Testis (tissue), 2 donors: ENCODE measurements at regions not wholly inside any gene's neighbourhood (a gene's known extent, or its start where the extent isn't known, plus 50 kb on each side); places are given as distances from the start of the nearest gene placed in this dataset.

Experiments
- DNase-seq: peaks from one replicate; pipeline ENCODE4 v3.0.0-alpha.2; 2019
- H3K27ac ChIP-seq, 2 donors: fragments of 200-600 bp; sonication (generic); one replicate each; pipeline ENCODE4 v1.5.1; 2019
- H3K27me3 ChIP-seq: fragments of 200-600 bp; sonication (generic); one replicate; pipeline ENCODE4 v1.5.1; 2019
- H3K36me3 ChIP-seq: fragments of 200-600 bp; sonication (generic); one replicate; pipeline ENCODE4 v1.5.1; 2017; ENCODE audit warnings: low read depth; ENCODE audit errors: missing control alignments
- H3K4me1 ChIP-seq: fragments of 200-600 bp; sonication (generic); one replicate; pipeline ENCODE4 v1.5.1; 2019
- H3K4me3 ChIP-seq, 2 donors: fragments of 200-600 bp; sonication (generic); one replicate each; pipeline ENCODE4 v1.5.1; 2017 to 2019
- H3K9me3 ChIP-seq: fragments of 200-600 bp; sonication (generic); one replicate; pipeline ENCODE4 v1.5.1; 2017
- POLR2A ChIP-seq: fragments of 450-650 bp; IDR thresholded peaks from one replicate; pipeline ENCODE4 v1.6.1; 2017; ENCODE audit warnings: antibody characterized with exemption, mild to moderate bottlenecking, moderate library complexity
- WGBS, 2 donors: methylation state at CpG; one replicate each; pipeline ENCODE4 v1.1.5; 2018; 5-methylcytosine and 5-hydroxymethylcytosine counted together
- intact Hi-C: fragments of 100-400 bp; cut with DNase I; formaldehyde crosslinking; loops from one replicate; pipeline ENCODE4 v1.15.1; 2023; ENCODE audit warnings: low total_unique reads
- TF ChIP-seq, protein P1 (sequence below), 3 experiments: fragments of 450-650 bp in 2 of 3; fragments of 200-600 bp in 1 of 3; sonication (generic) in 1 of 3; IDR thresholded peaks; one replicate each; pipeline ENCODE4 v1.5.1; 2016 to 2019; ENCODE audit warnings: antibody characterized with exemption in 3 of 3, mild to moderate bottlenecking in 2 of 3, moderate library complexity in 1 of 3

DNA sequence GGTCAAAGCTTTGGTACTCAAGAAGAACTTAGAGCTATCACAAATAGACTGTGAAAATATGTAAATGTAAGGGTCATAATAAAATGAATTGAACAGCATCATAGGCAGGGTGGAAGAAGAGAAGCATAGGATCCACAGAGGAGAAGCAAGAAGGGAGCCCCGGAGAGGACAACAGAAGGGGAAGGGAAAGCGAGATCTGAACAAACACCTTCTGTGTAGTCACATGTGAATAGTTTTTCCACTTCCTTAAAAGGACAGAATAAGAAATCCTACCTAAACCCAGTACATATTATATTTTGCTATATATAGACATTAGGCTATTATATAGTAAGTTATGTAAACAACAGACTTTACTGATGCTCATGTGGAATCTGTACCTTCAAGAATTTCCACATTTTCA is 160.2 kb downstream of the DKK1 start:
- intact Hi-C loops = no loop called here
- no peak overlapping the region for H3K27ac ChIP-seq
- H3K27me3 ChIP-seq = no peaks in the 10 kb centered on the region
- 75 to 92% methylated on average over 2 of the region's 2 CpGs for WGBS, 2 donors
- no peak overlapping the region for H3K4me3 ChIP-seq
- no peaks in the 10 kb centered on the region for H3K4me1 ChIP-seq
- no peaks in the 10 kb centered on the region for H3K36me3 ChIP-seq
- H3K9me3 ChIP-seq = no peaks in the 10 kb centered on the region
- DNase-seq = no peak
- TF ChIP-seq, protein P1, sequence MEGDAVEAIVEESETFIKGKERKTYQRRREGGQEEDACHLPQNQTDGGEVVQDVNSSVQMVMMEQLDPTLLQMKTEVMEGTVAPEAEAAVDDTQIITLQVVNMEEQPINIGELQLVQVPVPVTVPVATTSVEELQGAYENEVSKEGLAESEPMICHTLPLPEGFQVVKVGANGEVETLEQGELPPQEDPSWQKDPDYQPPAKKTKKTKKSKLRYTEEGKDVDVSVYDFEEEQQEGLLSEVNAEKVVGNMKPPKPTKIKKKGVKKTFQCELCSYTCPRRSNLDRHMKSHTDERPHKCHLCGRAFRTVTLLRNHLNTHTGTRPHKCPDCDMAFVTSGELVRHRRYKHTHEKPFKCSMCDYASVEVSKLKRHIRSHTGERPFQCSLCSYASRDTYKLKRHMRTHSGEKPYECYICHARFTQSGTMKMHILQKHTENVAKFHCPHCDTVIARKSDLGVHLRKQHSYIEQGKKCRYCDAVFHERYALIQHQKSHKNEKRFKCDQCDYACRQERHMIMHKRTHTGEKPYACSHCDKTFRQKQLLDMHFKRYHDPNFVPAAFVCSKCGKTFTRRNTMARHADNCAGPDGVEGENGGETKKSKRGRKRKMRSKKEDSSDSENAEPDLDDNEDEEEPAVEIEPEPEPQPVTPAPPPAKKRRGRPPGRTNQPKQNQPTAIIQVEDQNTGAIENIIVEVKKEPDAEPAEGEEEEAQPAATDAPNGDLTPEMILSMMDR (IDR thresholded peaks at IDR 0.05) = no peak
- no peak for TF ChIP-seq POLR2A

DNA sequence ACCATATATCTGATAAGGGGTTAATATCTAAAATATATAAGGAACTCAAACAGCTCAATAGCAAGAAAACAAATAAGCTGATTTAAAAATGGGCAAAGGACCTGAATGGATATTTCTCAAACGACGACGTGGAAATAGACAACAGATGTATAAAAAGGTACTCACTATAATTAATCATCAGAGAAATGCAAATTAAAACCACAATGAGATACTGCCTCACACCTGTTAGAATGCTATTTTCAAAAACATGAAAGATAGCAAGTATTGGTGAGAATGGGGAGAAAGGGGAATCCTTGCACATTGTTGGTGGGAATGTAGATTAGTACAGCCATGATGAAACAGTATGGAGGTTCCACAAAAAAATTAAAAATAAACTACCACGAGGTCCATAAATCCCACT is 163.2 kb downstream of the DKK1 start:
- WGBS, 2 donors = 69 to 82% methylated on average over 4 of the region's 4 CpGs
- H3K9me3 ChIP-seq = no peaks in the 10 kb centered on the region

DNA sequence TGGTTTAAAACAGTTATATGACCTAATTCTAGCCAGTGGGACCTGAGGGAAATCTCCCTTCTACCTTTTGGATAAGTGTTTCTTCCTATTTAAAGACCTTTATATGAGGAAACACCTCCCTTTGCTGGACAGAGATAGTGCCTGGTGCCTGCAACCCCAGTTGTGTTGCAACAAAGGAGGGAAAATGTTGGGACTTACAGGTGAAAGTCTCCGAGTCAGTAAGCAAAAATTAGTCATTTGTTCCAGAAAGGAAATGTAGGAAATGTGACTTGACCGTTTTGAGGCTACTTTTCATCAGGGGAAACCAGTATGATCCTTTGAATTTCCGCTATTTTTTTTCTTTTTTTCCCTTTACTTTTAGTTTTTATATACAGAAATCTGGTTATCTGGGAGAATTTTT is 165.5 kb downstream of the DKK1 start:
- intact Hi-C loops = no loop called here
- TF ChIP-seq, protein P1 (IDR thresholded peaks at IDR 0.05) = no peak
- TF ChIP-seq POLR2A = no peak
- Histone ChIP-seq H3K27me3 (no peaks in the 10 kb centered on the region), H3K36me3 (no peaks in the 10 kb centered on the region), H3K4me3 (no peak overlapping the region), H3K9me3 (no peaks in the 10 kb centered on the region), H3K4me1 (no peaks in the 10 kb centered on the region), H3K27ac (no peak overlapping the region)
- 85 to 88% methylated on average over 3 of the region's 3 CpGs for WGBS, 2 donors
- DNase-seq = no peak

More for the DNA sequence above, 163.2 kb downstream of the DKK1 start:
- TF ChIP-seq POLR2A = no peak
- TF ChIP-seq, protein P1 (IDR thresholded peaks at IDR 0.05) = no peak
- no peak overlapping the region for H3K27ac ChIP-seq
- intact Hi-C loops = no loop called here
- H3K4me3 ChIP-seq = no peak overlapping the region
- no peaks in the 10 kb centered on the region for H3K4me1 ChIP-seq
- H3K27me3 ChIP-seq = no peaks in the 10 kb centered on the region
- no peaks in the 10 kb centered on the region for H3K36me3 ChIP-seq
- DNase-seq = no peak

DNA sequence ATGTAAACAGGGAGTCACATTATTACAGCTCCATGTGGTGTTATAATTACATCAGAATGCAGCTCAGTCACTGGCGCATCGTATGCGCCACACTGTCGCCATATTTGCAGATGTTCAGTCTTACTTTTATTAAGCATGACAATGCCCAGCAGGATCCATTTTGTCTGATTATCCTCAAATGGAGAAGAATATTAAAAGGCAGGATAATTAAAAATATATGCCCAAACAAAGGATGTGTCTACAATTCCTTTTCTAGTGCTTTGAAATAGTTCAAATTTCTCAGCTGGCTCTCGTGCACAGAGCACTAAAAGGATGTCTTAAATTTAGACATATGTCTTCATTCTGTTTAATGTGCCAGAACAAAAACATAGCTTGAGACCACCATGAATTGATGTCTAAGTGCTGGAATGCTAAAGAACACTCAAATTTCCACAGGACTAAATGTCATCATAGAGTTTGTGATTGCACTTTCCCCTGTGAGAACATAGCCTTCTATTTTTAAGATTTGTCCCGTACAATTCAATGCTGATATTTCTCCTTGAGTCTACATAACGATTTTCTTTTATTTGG is 168.0 kb downstream of the DKK1 start:
- intact Hi-C loops = loop anchor here (10.0 kb wide), 1 partner anchor 167 kb away; the partner anchor contains the start of gene DKK1
- no peaks in the 10 kb centered on the region for H3K36me3 ChIP-seq
- no peak overlapping the region for H3K27ac ChIP-seq
- no peaks in the 10 kb centered on the region for H3K9me3 ChIP-seq
- H3K27me3 ChIP-seq = peaks cover 3% of the 10 kb centered on the region
- H3K4me3 ChIP-seq = no peak overlapping the region
- no peak for DNase-seq
- WGBS, 2 donors = 77 to 79% methylated on average over 7 of the region's 7 CpGs
- no peak for TF ChIP-seq POLR2A
- TF ChIP-seq, protein P1 (IDR thresholded peaks at IDR 0.05) = no peak
- H3K4me1 ChIP-seq = no peaks in the 10 kb centered on the region

DNA sequence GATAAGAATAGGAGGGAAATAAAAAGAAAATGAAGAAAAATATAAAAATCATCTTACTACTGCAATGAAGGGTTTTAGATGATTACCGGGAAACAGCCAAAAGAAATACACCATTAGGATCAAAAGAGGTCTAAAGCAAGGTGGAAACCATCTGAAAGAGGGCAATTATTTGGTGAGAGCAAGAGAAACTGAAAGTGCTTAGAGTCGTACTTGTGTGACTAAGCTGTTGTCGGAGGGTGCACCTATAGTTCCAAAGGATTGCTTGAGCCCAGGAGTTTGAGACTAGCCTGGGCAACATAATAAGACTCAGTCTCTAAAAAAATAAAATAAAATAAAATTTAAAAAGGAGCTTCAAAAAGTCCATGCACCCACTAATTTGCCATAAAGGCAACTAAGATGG is 169.5 kb downstream of the DKK1 start:
- H3K4me1 ChIP-seq = no peaks in the 10 kb centered on the region
- H3K9me3 ChIP-seq = no peaks in the 10 kb centered on the region
- DNase-seq = no peak
- no peak overlapping the region for H3K4me3 ChIP-seq
- intact Hi-C loops = loop anchor here (10.0 kb wide), 1 partner anchor 169 kb away; the partner anchor contains the start of gene DKK1
- no peak overlapping the region for H3K27ac ChIP-seq
- WGBS, 2 donors = 92 to 95% methylated on average over 3 of the region's 3 CpGs
- H3K36me3 ChIP-seq = no peaks in the 10 kb centered on the region
- no peak for TF ChIP-seq POLR2A
- TF ChIP-seq, protein P1 (IDR thresholded peaks at IDR 0.05) = no peak
- peaks cover 3% of the 10 kb centered on the region for H3K27me3 ChIP-seq
